GM23338 (cell line): ENCODE measurements at regions not wholly inside any gene's neighbourhood (a gene's known extent, or its start where the extent isn't known, plus 50 kb on each side); places are given as distances from the start of the nearest gene placed in this dataset.

Experiments
- ATAC-seq: fragments of 200-7000 bp; cut with Tn5 transposase; 3 replicates; pipeline ENCODE4 v1.9.1; 2020
- DNase-seq: peaks from one replicate; pipeline ENCODE4 v3.0.0-alpha.2; 2015; ENCODE audit warnings: low spot score
- H2AFZ ChIP-seq: fragments of 200-600 bp; sonication (generic); 2 replicates; pipeline ENCODE4 v1.8.0; 2016; ENCODE audit warnings: antibody characterized with exemption, mild to moderate bottlenecking, moderate library complexity
- H3F3A ChIP-seq: fragments of 200-600 bp; sonication (generic); replicated peaks from 2 replicates; pipeline ENCODE4 v1.8.0; 2017; ENCODE audit warnings: antibody characterized with exemption, mixed run types, low read depth
- H3K27ac ChIP-seq: fragments of 200-600 bp; sonication (generic); 2 replicates; pipeline ENCODE4 v1.6.1; 2016; ENCODE audit warnings: low read depth
- H3K27me3 ChIP-seq: fragments of 200-600 bp; sonication (generic); 2 replicates; pipeline ENCODE4 v1.8.0; 2016; ENCODE audit warnings: mild to moderate bottlenecking, mixed run types, moderate library complexity; ENCODE audit not compliant: insufficient read depth
- H3K36me3 ChIP-seq: fragments of 200-600 bp; sonication (generic); 2 replicates; pipeline ENCODE4 v1.8.0; 2016; ENCODE audit warnings: mild to moderate bottlenecking; ENCODE audit not compliant: insufficient read depth
- H3K4me1 ChIP-seq: fragments of 200-600 bp; sonication (generic); 2 replicates; pipeline ENCODE4 v1.8.0; 2016; ENCODE audit warnings: mild to moderate bottlenecking, moderate library complexity; ENCODE audit not compliant: insufficient read depth
- H3K4me2 ChIP-seq: fragments of 200-600 bp; sonication (generic); 2 replicates; pipeline ENCODE4 v1.7.1; 2017; ENCODE audit warnings: mixed run types
- H3K4me3 ChIP-seq: fragments of 200-600 bp; sonication (generic); 2 replicates; pipeline ENCODE4 v1.6.1; 2016; ENCODE audit warnings: mixed run types
- H3K79me2 ChIP-seq: fragments of 200-600 bp; sonication (generic); replicated peaks from 2 replicates; pipeline ENCODE4 v1.8.0; 2017; ENCODE audit warnings: mild to moderate bottlenecking; ENCODE audit not compliant: insufficient read depth
- H3K9me2 ChIP-seq: fragments of 200-600 bp; sonication (generic); 2 replicates; pipeline ENCODE4 v1.8.0; 2017; ENCODE audit not compliant: insufficient read depth
- H4K20me1 ChIP-seq: fragments of 200-600 bp; sonication (generic); replicated peaks from 2 replicates; pipeline ENCODE4 v1.8.0; 2017; ENCODE audit warnings: mild to moderate bottlenecking; ENCODE audit not compliant: insufficient read depth
- H3K27ac Mint-ChIP-seq: 2 replicates; pipeline ENCODE4 v1.8.0; 2020; ENCODE audit warnings: inconsistent platforms, mild to moderate bottlenecking, moderate library complexity, mixed read lengths
- H3K27me3 Mint-ChIP-seq: 3 replicates; pipeline ENCODE4 v1.8.0; 2022; ENCODE audit warnings: low read depth, mild to moderate bottlenecking, moderate library complexity, mixed read lengths, inconsistent platforms; ENCODE audit not compliant: insufficient read depth, poor library complexity
- H3K36me3 Mint-ChIP-seq: 3 replicates; pipeline ENCODE4 v1.8.0; 2021; ENCODE audit warnings: low read depth, mild to moderate bottlenecking, inconsistent platforms, moderate library complexity, mixed read lengths
- H3K4me1 Mint-ChIP-seq: 3 replicates; pipeline ENCODE4 v1.8.0; 2020; ENCODE audit warnings: mild to moderate bottlenecking, inconsistent platforms, mixed read lengths
- H3K4me3 Mint-ChIP-seq: 3 replicates; pipeline ENCODE4 v1.8.0; 2021; ENCODE audit warnings: moderate library complexity, mild to moderate bottlenecking, inconsistent platforms, mixed read lengths
- H3K9me3 Mint-ChIP-seq: 3 replicates; pipeline ENCODE4 v1.8.0; 2020; ENCODE audit warnings: moderate library complexity, mild to moderate bottlenecking, inconsistent platforms, mixed read lengths
- CREB1 ChIP-seq: fragments of 250-450 bp; sonication (Bioruptor Pico); IDR thresholded peaks from 2 replicates; pipeline ENCODE4 v1.5.0; 2020; ENCODE audit warnings: low read depth, mild to moderate bottlenecking, moderate library complexity
- ETS1 ChIP-seq: IDR thresholded peaks from 2 replicates; pipeline ENCODE4 v1.6.1; 2016; ENCODE audit warnings: antibody characterized with exemption
- EZH2 ChIP-seq: fragments of 200-600 bp; sonication (generic); IDR thresholded peaks from one replicate; pipeline ENCODE4 v1.8.0; 2017; ENCODE audit warnings: antibody characterized with exemption, mild to moderate bottlenecking, low read depth; ENCODE audit not compliant: unreplicated experiment
- EZH2phosphoT487 ChIP-seq: fragments of 200-600 bp; sonication (generic); IDR thresholded peaks from one replicate; pipeline ENCODE4 v1.8.1; 2018; ENCODE audit warnings: antibody characterized with exemption; ENCODE audit not compliant: unreplicated experiment
- NANOG ChIP-seq: IDR thresholded peaks from 2 replicates; pipeline ENCODE4 v1.6.1; 2016; ENCODE audit warnings: antibody characterized with exemption, borderline replicate concordance
- POLR2AphosphoS5 ChIP-seq: IDR thresholded peaks from 2 replicates; pipeline ENCODE4 v1.6.1; 2016; ENCODE audit warnings: antibody characterized with exemption, low read depth
- STAT1 ChIP-seq: IDR thresholded peaks from one replicate; pipeline ENCODE4 v1.6.1; 2016; ENCODE audit warnings: antibody characterized with exemption; ENCODE audit not compliant: unreplicated experiment
- ZNF114 ChIP-seq: fragments of 250-450 bp; sonication (Bioruptor Pico); IDR thresholded peaks from 2 replicates; pipeline ENCODE4 v1.5.0; 2020; ENCODE audit warnings: mild to moderate bottlenecking, moderate library complexity
- ZNF331 ChIP-seq: fragments of 250-450 bp; sonication (Bioruptor Pico); IDR thresholded peaks from 2 replicates; pipeline ENCODE4 v1.5.0; 2020; ENCODE audit warnings: low read depth, mild to moderate bottlenecking, moderate library complexity
- ZNF462 ChIP-seq: fragments of 250-450 bp; sonication (Bioruptor Pico); IDR thresholded peaks from 2 replicates; pipeline ENCODE4 v1.5.0; 2020; ENCODE audit warnings: mild to moderate bottlenecking, moderate library complexity
- TF ChIP-seq, protein P1 (sequence below), 2 experiments: fragments of 200-600 bp in 1 of 2; sonication (generic) in 1 of 2; conservative IDR thresholded peaks; 2 replicates each; pipeline versions ENCODE4 v1.5.1 to v1.6.1; 2016 to 2017; ENCODE audit warnings: antibody characterized with exemption in 2 of 2, low read depth in 2 of 2, mild to moderate bottlenecking in 2 of 2, moderate library complexity in 1 of 2

DNA sequence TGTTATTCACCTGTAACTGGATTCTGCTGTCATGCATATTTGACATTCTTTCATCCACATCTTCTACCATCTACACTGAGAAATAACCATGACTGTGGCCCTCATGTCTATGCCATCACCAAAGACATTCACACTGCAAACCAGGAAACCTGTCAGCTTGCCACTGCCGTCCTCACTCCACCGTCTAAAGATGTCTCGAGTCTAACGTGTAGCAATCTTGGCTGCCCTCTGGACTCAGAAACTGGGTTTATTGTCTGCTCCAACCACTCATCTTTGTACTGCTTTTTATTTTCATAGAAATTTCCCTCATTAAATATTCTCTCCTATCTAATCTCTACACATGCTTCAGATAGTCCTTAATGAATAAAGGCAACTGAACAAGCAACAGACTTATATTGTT, 57.1 kb downstream of the CRYGS start (continued):
- TF ChIP-seq ETS1 (no peak), STAT1 (no peak)
- TF ChIP-seq, protein P1, sequence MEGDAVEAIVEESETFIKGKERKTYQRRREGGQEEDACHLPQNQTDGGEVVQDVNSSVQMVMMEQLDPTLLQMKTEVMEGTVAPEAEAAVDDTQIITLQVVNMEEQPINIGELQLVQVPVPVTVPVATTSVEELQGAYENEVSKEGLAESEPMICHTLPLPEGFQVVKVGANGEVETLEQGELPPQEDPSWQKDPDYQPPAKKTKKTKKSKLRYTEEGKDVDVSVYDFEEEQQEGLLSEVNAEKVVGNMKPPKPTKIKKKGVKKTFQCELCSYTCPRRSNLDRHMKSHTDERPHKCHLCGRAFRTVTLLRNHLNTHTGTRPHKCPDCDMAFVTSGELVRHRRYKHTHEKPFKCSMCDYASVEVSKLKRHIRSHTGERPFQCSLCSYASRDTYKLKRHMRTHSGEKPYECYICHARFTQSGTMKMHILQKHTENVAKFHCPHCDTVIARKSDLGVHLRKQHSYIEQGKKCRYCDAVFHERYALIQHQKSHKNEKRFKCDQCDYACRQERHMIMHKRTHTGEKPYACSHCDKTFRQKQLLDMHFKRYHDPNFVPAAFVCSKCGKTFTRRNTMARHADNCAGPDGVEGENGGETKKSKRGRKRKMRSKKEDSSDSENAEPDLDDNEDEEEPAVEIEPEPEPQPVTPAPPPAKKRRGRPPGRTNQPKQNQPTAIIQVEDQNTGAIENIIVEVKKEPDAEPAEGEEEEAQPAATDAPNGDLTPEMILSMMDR (conservative IDR thresholded peaks at IDR 0.05; ENCODE audit: low read depth in 2 of 2), result no peak

GRCh38 chr3:186483611-186484340, 60.4 kb downstream of the CRYGS start:
- peak overlapping the region; percentile 44; the same call in 1 of the 2 replicates for H2AFZ ChIP-seq
- H3K4me1 Mint-ChIP-seq, result peaks cover 13% of the 10 kb centered on the region; the same call in 2 of the 3 replicates
- H3K4me2 ChIP-seq, result no peak overlapping the region
- no peaks in the 10 kb centered on the region for H3K27me3 ChIP-seq
- no peak overlapping the region for H3K27ac ChIP-seq
- H3K36me3 ChIP-seq, result no peaks in the 10 kb centered on the region
- H3K4me3 Mint-ChIP-seq, result no peak overlapping the region
- no peaks in the 10 kb centered on the region for H3K27me3 Mint-ChIP-seq
- no peaks in the 10 kb centered on the region for H4K20me1 ChIP-seq
- DNase-seq (no peak), ATAC-seq (no peak)
- H3K36me3 Mint-ChIP-seq, result no peaks in the 10 kb centered on the region
- 0 out of 2 replicates have a peak overlapping the region, but pooled peaks have one; percentile 35 for H3K27ac Mint-ChIP-seq
- no peaks in the 10 kb centered on the region for H3F3A ChIP-seq
- H3K4me1 ChIP-seq, result 0 out of 2 replicates have a peak, but pooled peaks cover 3% of the 10 kb centered on the region
- no peaks in the 10 kb centered on the region for H3K9me3 Mint-ChIP-seq
- no peak overlapping the region for H3K4me3 ChIP-seq
- H3K9me2 ChIP-seq, result no peaks in the 10 kb centered on the region
- no peaks in the 10 kb centered on the region for H3K79me2 ChIP-seq
- TF ChIP-seq ZNF331 (CRISPR knock-in tag), result no peak
- TF ChIP-seq, protein P1 (conservative IDR thresholded peaks at IDR 0.05; ENCODE audit: low read depth in 2 of 2), result no peak
- no peak for TF ChIP-seq ETS1
- no peak for TF ChIP-seq NANOG
- no peak for TF ChIP-seq ZNF462
- TF ChIP-seq EZH2, result no peak
- no peak for TF ChIP-seq EZH2phosphoT487
- TF ChIP-seq POLR2AphosphoS5, result no peak
- no peak for TF ChIP-seq CREB1 (CRISPR knock-in tag)
- no peak for TF ChIP-seq ZNF114
